ENCODE measurements at regions not wholly inside any gene's neighbourhood (a gene's known extent, or its start where the extent isn't known, plus 50 kb on each side); places are given as distances from the start of the nearest gene placed in this dataset.

DNA sequence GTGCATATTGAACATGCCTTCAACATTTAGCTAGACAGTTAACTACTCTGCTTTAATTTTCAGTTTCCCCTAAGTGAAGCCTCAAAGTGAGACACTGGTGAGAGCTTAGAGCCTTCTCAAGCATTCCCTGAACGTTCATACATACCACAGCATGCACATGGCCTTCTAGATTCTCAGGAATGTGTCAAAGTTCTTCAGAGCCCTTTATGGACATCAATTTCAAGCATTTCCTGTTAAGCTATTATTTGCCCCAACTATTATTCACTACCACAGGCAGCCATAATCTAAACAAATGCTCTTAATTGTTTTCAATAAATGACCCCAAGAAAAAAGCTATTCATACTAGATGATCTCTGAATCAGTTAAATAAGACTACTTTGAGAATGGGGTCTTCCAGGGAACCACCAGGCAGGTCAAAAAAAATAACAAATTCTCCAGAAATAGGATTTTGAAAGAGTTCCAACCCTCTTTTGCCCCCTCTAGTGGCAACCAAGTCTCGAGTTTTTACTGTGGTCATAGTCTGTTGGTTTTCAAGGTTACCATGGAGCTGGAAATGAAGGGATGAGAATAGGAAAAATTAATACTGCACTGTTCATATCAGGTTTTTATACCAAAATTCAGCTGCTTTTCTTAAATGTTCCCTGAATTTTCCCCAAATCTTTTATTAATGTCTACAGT lies 235.4 kb downstream of the RAB28 start:
- DNase-seq (ENCODE audit: low read depth), result peak; percentile 40

DNA sequence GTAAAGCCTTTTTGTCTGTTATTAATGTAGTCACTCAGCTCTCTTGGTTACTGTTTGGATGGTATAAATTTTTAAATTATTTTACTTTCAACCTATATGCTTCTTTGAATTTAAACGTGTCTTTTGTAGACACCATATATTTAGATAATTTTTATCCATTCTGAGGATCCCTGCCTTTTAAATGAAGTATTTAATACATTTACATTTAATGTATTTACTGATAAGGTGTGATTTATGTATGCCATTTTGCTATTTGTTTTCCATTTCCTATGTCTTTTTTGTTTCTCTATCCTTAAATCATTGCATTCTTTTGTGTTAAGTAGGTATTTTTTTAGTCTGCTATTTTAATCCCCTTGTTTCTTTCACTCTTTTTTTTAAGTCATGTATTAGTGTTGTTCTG lies 238.0 kb downstream of the RAB28 start:
- no peak for DNase-seq (ENCODE audit: low read depth)

- no peak for DNase-seq (ENCODE audit: low read depth)
These were observed 239.7 kb downstream of the RAB28 start for GRCh38 chr4:13244444-13244843.

DNA sequence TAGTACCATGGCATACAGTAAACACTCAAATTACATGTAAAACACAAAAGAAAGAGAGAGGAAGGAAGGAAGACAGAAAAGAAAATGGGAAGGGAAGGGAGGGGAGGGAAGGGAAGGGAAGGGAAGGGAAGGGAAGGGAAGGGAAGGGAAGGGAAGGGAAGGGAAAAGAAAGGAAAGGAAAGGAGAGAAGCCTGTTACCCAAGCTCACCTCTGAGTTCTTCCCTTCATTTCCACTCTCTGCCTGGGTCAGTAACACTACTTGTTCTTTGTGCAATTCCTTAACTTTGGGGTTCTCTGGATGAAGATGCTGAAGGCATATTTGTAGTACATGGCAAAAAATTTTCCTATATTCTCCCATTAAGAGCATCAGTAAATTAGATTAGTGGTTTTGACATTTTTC lies 241.0 kb downstream of the RAB28 start:
- DNase-seq (ENCODE audit: low read depth), result no peak

- DNase-seq (ENCODE audit: low read depth), result peak; percentile 55
These were observed 244.1 kb downstream of the RAB28 start for GRCh38 chr4:13240066-13240465.

DNA sequence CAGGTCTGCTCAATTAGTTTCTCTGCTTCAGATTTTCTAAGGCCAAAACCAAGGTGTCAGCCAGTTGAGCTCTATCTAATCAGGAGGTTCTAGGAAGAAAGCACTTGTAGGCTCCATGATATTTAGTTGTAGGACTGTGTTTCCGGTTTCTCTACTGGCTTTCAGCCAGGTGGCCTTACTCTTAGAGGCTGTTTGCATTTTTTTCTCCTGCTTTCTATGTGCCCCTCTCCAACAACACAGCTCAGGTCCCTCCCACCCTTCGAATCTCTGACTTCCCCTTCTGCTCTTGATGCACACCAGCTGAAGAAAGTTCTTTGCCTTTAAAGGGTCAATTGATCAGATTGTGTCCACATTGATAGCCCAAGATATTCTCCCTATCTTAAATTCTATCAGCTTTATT lies 245.2 kb downstream of the RAB28 start:
- no peak for DNase-seq (ENCODE audit: low read depth)

DNA sequence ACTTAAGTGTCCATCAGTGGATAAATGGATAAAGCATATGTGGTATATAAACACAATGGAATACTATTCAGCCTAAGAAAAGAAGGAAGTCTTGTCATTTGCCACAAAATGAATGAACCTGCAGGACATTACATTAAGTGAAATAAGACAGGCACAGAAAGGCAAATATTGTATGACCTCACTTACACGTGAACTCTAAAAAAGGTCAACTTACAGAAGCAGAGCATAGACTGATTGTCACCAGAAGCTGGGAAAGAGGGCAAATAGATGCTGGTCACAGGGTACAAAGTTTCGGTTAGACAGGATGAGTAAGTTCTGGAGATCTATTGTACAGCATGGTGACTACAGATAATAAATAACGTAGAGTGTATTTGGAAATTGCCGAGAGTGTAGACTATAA lies 247.7 kb downstream of the RAB28 start:
- DNase-seq (ENCODE audit: low read depth), result no peak

GRCh38 chr4:13233755-13234154 lies 250.4 kb downstream of the RAB28 start:
- DNase-seq (ENCODE audit: low read depth), result no peak

DNA sequence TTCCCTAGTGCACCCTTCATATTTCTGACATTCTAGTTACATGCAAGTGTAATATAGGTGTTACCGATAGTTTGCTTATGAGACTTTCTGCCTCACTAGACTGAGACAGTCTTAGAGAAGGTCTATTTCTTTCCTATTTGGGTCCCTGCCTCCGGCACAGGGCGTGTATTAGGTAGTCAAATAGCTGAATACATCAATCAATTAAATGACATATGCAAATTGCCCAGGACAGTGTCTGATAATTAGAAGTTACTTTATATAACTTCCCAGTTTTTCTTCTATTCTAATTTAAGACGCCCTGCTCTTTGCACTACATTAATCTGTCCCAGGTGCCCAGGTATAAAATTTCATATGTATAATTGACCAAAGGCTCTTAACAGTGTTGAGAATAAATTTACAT lies 264.2 kb downstream of the RAB28 start:
- DNase-seq (ENCODE audit: low read depth), result no peak

DNA sequence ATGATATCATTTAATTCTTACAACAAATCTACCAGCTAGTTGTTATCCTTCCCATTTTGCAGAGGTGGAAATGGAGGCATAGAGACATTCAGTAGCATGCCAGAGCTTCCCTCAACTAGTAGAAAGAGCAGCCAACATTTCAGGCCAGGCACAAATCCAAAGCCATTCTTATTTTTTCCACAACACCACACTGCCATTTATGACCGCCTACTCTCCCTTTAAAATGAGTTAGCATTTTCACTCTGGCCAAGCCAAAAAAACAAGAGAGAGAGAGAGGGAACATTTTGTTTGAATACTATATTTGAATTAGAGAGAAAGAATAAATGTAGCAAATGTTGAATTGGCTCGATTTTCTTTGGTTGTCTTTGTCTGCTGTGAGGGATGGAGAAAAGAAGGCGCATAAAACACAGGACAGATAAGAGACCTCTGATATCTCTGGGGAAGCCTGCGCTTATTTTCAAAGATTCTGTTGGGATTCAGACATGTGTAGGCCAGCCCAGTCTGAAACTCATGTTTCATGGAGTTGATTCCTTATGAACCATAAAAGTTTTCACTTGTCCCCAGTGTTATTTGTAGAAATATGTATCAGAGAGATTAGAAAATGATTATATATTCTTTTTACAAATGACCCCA lies 265.7 kb downstream of the RAB28 start:
- DNase-seq (ENCODE audit: low read depth), result no peak

DNA sequence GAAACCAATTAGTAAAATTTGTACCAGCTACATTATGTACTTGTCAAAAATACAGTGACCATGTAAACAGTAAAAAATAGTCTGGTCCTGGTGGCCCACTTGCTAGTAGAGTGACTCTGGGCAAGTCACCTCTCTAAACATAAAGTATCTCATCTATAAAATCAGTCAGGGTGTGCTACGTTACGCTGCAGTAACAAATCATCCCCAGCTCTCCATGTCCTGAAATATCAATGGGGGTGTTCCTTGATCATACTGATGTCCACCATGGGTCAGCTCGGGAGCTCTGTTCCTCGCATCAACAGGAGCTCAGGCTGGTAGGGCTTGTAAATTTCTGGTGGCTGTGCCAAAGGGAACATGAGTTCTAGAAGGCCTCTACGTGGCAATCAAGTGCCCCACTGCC lies 268.6 kb downstream of the RAB28 start:
- no peak for DNase-seq (ENCODE audit: low read depth)

DNA sequence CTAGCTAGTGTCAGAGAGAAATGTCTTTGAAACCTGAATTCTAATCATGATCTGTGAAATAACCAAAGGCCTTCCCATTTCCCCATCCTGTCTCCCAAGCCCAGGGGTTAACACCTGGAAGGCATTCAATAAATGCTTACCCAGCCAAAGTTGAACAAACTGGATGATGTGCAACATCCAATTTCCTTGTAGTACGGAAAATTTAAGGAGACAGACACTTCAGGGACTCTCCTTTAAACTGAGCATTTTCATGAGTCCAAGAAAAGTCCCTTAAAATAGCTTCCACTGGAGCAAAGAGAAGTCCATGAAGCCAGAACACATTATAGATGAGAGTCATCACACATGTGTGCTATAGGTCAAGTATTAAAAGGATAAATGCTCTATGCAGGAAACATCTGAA lies 271.2 kb downstream of the RAB28 start:
- no peak for DNase-seq (ENCODE audit: low read depth)

GRCh38 chr4:13209600-13209999 lies 274.5 kb downstream of the RAB28 start:
- no peak for DNase-seq (ENCODE audit: low read depth)

DNA sequence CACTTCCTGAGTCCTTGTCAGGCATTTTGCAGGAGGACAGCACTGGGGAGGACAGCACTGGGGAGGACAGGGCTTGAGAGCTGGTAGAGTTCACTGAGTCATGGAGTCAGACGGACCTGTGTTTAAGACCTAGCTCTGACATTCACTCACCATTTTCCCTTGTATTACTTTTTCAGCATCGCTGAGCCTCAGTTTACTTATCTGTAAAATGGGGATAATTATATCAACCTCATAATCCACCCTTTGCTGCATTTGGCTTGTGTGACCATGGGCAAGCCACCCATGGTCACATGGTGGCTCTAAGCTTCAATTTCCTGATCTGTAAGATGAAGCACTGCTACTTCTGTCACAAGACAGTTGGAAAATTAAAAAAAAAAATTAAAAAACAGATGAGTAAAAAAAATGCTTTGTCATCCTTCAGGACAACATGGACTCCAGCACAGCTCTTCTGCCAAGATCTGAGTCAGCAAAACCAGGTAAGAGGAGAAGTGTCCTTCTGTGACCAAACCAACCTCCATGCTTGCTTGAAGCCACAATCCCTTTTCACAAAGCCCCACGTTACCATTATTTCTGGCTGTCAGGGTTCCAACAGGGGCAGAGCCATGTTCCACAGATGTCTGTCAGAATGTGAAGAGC lies 275.5 kb downstream of the RAB28 start:
- DNase-seq (ENCODE audit: low read depth), result no peak

GRCh38 chr4:13207226-13207625 lies 276.9 kb downstream of the RAB28 start:
- DNase-seq (ENCODE audit: low read depth), result no peak

DNA sequence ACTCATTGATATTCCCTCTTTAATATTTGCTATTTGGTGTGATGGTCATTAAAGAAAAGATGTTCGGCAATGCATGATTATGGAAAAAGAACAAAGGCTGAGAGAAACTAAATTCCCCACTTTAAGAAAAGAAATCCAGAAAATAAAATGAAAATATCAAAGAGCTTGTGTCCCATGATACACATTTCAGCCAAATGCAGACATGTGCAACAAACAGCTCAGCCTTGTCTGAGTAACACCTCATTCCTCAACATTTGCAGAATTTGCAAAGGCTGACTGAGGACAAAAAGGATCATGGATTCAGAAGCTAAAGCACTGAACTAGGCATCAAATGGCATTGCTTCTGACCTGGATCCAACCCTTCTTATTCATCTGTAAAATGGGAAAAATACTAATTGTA lies 281.0 kb downstream of the RAB28 start:
- no peak for DNase-seq (ENCODE audit: low read depth)

GRCh38 chr4:13202701-13203100 lies 281.4 kb downstream of the RAB28 start:
- DNase-seq (ENCODE audit: low read depth), result no peak

- no peak for DNase-seq (ENCODE audit: low read depth)
These were observed 282.9 kb downstream of the RAB28 start for GRCh38 chr4:13201241-13201640.

GRCh38 chr4:13196721-13197120 lies 287.4 kb downstream of the RAB28 start:
- no peak for DNase-seq (ENCODE audit: low read depth)

DNA sequence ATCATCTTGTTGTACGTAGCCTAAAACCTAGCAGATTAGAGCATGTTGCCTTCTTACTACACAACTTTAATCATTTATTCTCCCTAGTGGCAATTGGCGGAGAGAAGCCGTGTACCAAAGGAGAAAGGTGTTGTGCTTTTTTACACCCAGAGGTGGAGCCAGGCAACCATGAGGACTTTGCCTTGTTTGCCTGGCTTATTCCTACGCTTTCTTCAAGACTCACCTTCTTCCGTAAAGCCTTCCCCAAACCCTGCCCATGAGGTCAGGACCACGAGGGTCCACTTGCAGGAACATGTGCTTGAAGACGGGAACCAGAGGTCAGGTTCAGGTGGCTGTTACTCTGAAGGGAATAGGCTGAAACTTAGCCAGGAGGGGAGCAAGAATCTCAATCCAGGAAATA lies 290.5 kb downstream of the RAB28 start:
- DNase-seq (ENCODE audit: low read depth), result no peak

- DNase-seq (ENCODE audit: low read depth), result peak; percentile 1
These were observed 293.9 kb downstream of the RAB28 start for GRCh38 chr4:13190093-13190721.

DNA sequence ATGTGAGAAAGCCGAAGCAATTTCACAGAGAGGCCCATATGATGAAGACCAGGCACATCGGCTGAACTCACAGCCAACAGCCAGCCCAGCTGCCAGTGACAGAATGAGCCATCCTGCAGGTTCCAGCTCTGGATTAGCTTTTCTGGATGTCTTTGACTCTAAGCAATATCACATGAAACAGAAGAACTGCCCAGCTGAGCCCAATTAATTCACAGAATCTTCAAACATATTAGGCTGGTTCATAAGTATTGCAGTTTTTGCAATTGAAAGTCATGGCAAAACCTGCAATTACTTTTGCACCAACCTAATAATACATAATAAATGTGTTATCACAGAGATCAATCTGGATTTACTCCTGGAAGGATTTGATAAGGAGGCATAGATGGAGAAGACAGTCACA lies 299.9 kb downstream of the RAB28 start:
- no peak for DNase-seq (ENCODE audit: low read depth)

- no peak for DNase-seq (ENCODE audit: low read depth)
These were observed 302.0 kb downstream of the RAB28 start for GRCh38 chr4:13182133-13182532.

Measured in ELR (cell line).